ENCODE measurements at regions not wholly inside any gene's neighbourhood (a gene's known extent, or its start where the extent isn't known, plus 50 kb on each side); places are given as distances from the start of the nearest gene placed in this dataset.

GRCh38 chr4:161320377-161320776, 843.4 kb downstream of the FSTL5 start:
- TF ChIP-seq EZH2 (IDR thresholded peaks at IDR 0.05; ENCODE audit: borderline replicate concordance, insufficient read depth, low read length, poor library complexity, severe bottlenecking): no peak
- peak; percentile 22 for TF ChIP-seq CTCF (IDR thresholded peaks at IDR 0.05; ENCODE audit: poor library complexity, severe bottlenecking)
- no peak for TF ChIP-seq EP300 (conservative IDR thresholded peaks at IDR 0.05; ENCODE audit: poor library complexity, severe bottlenecking)
- TF ChIP-seq REST (IDR thresholded peaks at IDR 0.05; ENCODE audit: borderline replicate concordance): no peak
- TF ChIP-seq TAF1 (IDR thresholded peaks at IDR 0.05; ENCODE audit: low read depth): no peak

Data from neural cell (in vitro differentiated cells).